Testis (tissue), 2 donors: ENCODE measurements at regions not wholly inside any gene's neighbourhood (a gene's known extent, or its start where the extent isn't known, plus 50 kb on each side); places are given as distances from the start of the nearest gene placed in this dataset.

Experiments
- DNase-seq: peaks from one replicate; pipeline ENCODE4 v3.0.0-alpha.2; 2019
- H3K27ac ChIP-seq, 2 donors: fragments of 200-600 bp; sonication (generic); one replicate each; pipeline ENCODE4 v1.5.1; 2019
- H3K27me3 ChIP-seq: fragments of 200-600 bp; sonication (generic); one replicate; pipeline ENCODE4 v1.5.1; 2019
- H3K36me3 ChIP-seq: fragments of 200-600 bp; sonication (generic); one replicate; pipeline ENCODE4 v1.5.1; 2017; ENCODE audit warnings: low read depth; ENCODE audit errors: missing control alignments
- H3K4me1 ChIP-seq: fragments of 200-600 bp; sonication (generic); one replicate; pipeline ENCODE4 v1.5.1; 2019
- H3K4me3 ChIP-seq, 2 donors: fragments of 200-600 bp; sonication (generic); one replicate each; pipeline ENCODE4 v1.5.1; 2017 to 2019
- H3K9me3 ChIP-seq: fragments of 200-600 bp; sonication (generic); one replicate; pipeline ENCODE4 v1.5.1; 2017
- CTCF ChIP-seq, 3 experiments: fragments of 450-650 bp in 2 of 3; fragments of 200-600 bp in 1 of 3; sonication (generic) in 1 of 3; IDR thresholded peaks; one replicate each; pipeline ENCODE4 v1.5.1; 2016 to 2019; ENCODE audit warnings: antibody characterized with exemption in 3 of 3, mild to moderate bottlenecking in 2 of 3, moderate library complexity in 1 of 3
- POLR2A ChIP-seq: fragments of 450-650 bp; IDR thresholded peaks from one replicate; pipeline ENCODE4 v1.6.1; 2017; ENCODE audit warnings: antibody characterized with exemption, mild to moderate bottlenecking, moderate library complexity
- WGBS, 2 donors: methylation state at CpG; one replicate each; pipeline ENCODE4 v1.1.5; 2018; 5-methylcytosine and 5-hydroxymethylcytosine counted together
- intact Hi-C: fragments of 100-400 bp; cut with DNase I; formaldehyde crosslinking; loops from one replicate; pipeline ENCODE4 v1.15.1; 2023; ENCODE audit warnings: low total_unique reads

GRCh38 chr4:186348433-186348832, 82.4 kb downstream of the F11 start:
- 83 to 84% methylated on average over 10 of the region's 10 CpGs for WGBS, 2 donors
- no peaks in the 10 kb centered on the region for H3K36me3 ChIP-seq
- intact Hi-C loops: no loop called here
- no peak for DNase-seq
- no peak overlapping the region for H3K27ac ChIP-seq
- no peaks in the 10 kb centered on the region for H3K4me1 ChIP-seq
- H3K4me3 ChIP-seq: no peak overlapping the region
- no peaks in the 10 kb centered on the region for H3K9me3 ChIP-seq
- H3K27me3 ChIP-seq: no peaks in the 10 kb centered on the region
- no peak for TF ChIP-seq CTCF (IDR thresholded peaks at IDR 0.05)
- no peak for TF ChIP-seq POLR2A

GRCh38 chr4:186347743-186348142, 81.8 kb downstream of the F11 start:
- Histone ChIP-seq H3K9me3 (no peaks in the 10 kb centered on the region), H3K36me3 (no peaks in the 10 kb centered on the region), H3K27me3 (no peaks in the 10 kb centered on the region), H3K4me3 (no peak overlapping the region), H3K4me1 (no peaks in the 10 kb centered on the region), H3K27ac (no peak overlapping the region)
- no peak for DNase-seq
- intact Hi-C loops: no loop called here
- TF ChIP-seq POLR2A: no peak
- no peak for TF ChIP-seq CTCF (IDR thresholded peaks at IDR 0.05)
- WGBS, 2 donors: 67 to 68% methylated on average over 12 of the region's 12 CpGs

- Histone ChIP-seq H3K4me1 (no peaks in the 10 kb centered on the region), H3K36me3 (no peaks in the 10 kb centered on the region), H3K9me3 (no peaks in the 10 kb centered on the region), H3K4me3 (no peak overlapping the region), H3K27me3 (no peaks in the 10 kb centered on the region), H3K27ac (no peak overlapping the region)
- intact Hi-C loops: no loop called here
- no peak for DNase-seq
- TF ChIP-seq POLR2A (no peak), CTCF (IDR thresholded peaks at IDR 0.05) (no peak)
- WGBS, 2 donors: 56 to 72% methylated on average over 3 of the region's 3 CpGs
Measured at GRCh38 chr4:186345184-186345583, 79.2 kb downstream of the F11 start.

GRCh38 chr4:186342582-186342981, 76.6 kb downstream of the F11 start:
- Histone ChIP-seq H3K27ac (no peak overlapping the region), H3K4me3 (no peak overlapping the region), H3K36me3 (no peaks in the 10 kb centered on the region), H3K4me1 (no peaks in the 10 kb centered on the region), H3K9me3 (no peaks in the 10 kb centered on the region), H3K27me3 (no peaks in the 10 kb centered on the region)
- intact Hi-C loops: no loop called here
- DNase-seq: no peak
- TF ChIP-seq POLR2A: no peak
- no peak for TF ChIP-seq CTCF (IDR thresholded peaks at IDR 0.05)
- 77 to 94% methylated on average over 5 of the region's 5 CpGs for WGBS, 2 donors

- 90 to 94% methylated on average over 4 to 5 of the region's 5 CpGs for WGBS, 2 donors
- Histone ChIP-seq H3K36me3 (no peaks in the 10 kb centered on the region), H3K27me3 (no peaks in the 10 kb centered on the region), H3K4me1 (no peaks in the 10 kb centered on the region), H3K4me3 (no peak overlapping the region), H3K9me3 (no peaks in the 10 kb centered on the region), H3K27ac (no peak overlapping the region)
- TF ChIP-seq POLR2A (no peak), CTCF (IDR thresholded peaks at IDR 0.05) (no peak)
- intact Hi-C loops: no loop called here
- no peak for DNase-seq
Measured at GRCh38 chr4:186341655-186342054, 75.7 kb downstream of the F11 start.
